ENCODE measurements at regions not wholly inside any gene's neighbourhood (a gene's known extent, or its start where the extent isn't known, plus 50 kb on each side); places are given as distances from the start of the nearest gene placed in this dataset.

DNA sequence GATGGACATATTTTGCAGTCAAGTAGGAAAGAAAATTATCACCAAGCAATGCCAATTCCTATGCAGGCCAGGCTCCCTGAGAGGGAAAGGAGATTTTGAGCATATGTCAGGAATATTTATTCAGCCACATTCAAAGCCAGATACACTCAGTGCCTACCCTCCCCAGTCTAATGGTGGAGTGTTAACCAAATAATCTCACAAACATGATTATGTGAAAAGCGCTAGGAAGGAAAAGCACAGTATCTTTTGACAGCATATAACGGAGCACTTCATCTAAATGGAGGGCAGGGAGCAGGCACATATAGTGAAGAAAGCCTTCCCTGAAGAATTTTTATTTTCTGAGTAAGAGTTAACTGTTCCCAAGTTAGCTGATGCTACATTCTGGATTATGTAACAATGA is 80.3 kb upstream of the SLC30A5 start:
- TF ChIP-seq, protein P1, sequence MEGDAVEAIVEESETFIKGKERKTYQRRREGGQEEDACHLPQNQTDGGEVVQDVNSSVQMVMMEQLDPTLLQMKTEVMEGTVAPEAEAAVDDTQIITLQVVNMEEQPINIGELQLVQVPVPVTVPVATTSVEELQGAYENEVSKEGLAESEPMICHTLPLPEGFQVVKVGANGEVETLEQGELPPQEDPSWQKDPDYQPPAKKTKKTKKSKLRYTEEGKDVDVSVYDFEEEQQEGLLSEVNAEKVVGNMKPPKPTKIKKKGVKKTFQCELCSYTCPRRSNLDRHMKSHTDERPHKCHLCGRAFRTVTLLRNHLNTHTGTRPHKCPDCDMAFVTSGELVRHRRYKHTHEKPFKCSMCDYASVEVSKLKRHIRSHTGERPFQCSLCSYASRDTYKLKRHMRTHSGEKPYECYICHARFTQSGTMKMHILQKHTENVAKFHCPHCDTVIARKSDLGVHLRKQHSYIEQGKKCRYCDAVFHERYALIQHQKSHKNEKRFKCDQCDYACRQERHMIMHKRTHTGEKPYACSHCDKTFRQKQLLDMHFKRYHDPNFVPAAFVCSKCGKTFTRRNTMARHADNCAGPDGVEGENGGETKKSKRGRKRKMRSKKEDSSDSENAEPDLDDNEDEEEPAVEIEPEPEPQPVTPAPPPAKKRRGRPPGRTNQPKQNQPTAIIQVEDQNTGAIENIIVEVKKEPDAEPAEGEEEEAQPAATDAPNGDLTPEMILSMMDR (conservative IDR thresholded peaks at IDR 0.05; ENCODE audit: low read depth in 2 of 2), result no peak
- TF ChIP-seq EZH2 (IDR thresholded peaks at IDR 0.05; ENCODE audit: low read depth, unreplicated experiment) (no peak), REST (IDR thresholded peaks at IDR 0.05; ENCODE audit: unreplicated experiment) (no peak), EZH2phosphoT487 (IDR thresholded peaks at IDR 0.05; ENCODE audit: unreplicated experiment) (no peak), ZNF114 (CRISPR knock-in tag; IDR thresholded peaks at IDR 0.05) (no peak), POLR2AphosphoS5 (IDR thresholded peaks at IDR 0.05; ENCODE audit: low read depth) (no peak), CREB1 (CRISPR knock-in tag; IDR thresholded peaks at IDR 0.05; ENCODE audit: low read depth) (no peak), ETS1 (IDR thresholded peaks at IDR 0.05) (no peak), ZNF462 (CRISPR knock-in tag; IDR thresholded peaks at IDR 0.05) (no peak), JUNB (IDR thresholded peaks at IDR 0.05; ENCODE audit: unreplicated experiment) (no peak), NANOG (IDR thresholded peaks at IDR 0.05; ENCODE audit: borderline replicate concordance) (no peak)

All from GM23338 (cell line).